ENCODE measurements at regions not wholly inside any gene's neighbourhood (a gene's known extent, or its start where the extent isn't known, plus 50 kb on each side); places are given as distances from the start of the nearest gene placed in this dataset.

- in situ Hi-C loops (cut with HindIII; ENCODE audit: low pct_unique_long_range_greater_than_20kb, low sequenced_read_pairs) = no loop called here
- DNase-seq (ENCODE audit: low read depth, low spot score) (no peak), ATAC-seq (no peak)
- no peak for TF ChIP-seq TCF7L2 (IDR thresholded peaks at IDR 0.05; ENCODE audit: low read depth, low read length)
- TF ChIP-seq CTCF (IDR thresholded peaks at IDR 0.05) = no peak
- no peak for TF ChIP-seq SIN3A (IDR thresholded peaks at IDR 0.05; ENCODE audit: borderline replicate concordance, insufficient read depth, low read depth, low read length)
- no peak for TF ChIP-seq REST (IDR thresholded peaks at IDR 0.05; ENCODE audit: insufficient read depth in 1 of 2, low read depth in 2 of 2, low read length in 1 of 2)
- no peak for TF ChIP-seq POLR2AphosphoS5 (IDR thresholded peaks at IDR 0.05; ENCODE audit: low read depth, low read length)
- no peaks in the 10 kb centered on the region for H3K27me3 ChIP-seq (ENCODE audit: control insufficient read depth, insufficient read depth, low read length)
- no peaks in the 10 kb centered on the region for H3K4me1 ChIP-seq (ENCODE audit: control insufficient read depth, insufficient read depth, low read length)
- no peaks in the 10 kb centered on the region for H3K36me3 ChIP-seq (ENCODE audit: control insufficient read depth, insufficient read depth, low read length)
- CTCF ChIA-PET = no interaction called here
- intact Hi-C loops (cut with micrococcal nuclease; ENCODE audit: unreplicated experiment) = no loop called here
- H3K9me3 ChIP-seq (ENCODE audit: control insufficient read depth, insufficient read depth, low read depth, low read length) = no peaks in the 10 kb centered on the region
- POLR2A ChIA-PET = no interaction called here
- no TSS peak for BruUV-seq (replicated peaks)
- H3K4me3 ChIP-seq (ENCODE audit: low read depth in 2 of 2, low read length in 2 of 2) = no peak overlapping the region
- no peak overlapping the region for H3K27ac ChIP-seq (ENCODE audit: low read length)
Measured at GRCh38 chr5:114250536-114250935, 111.3 kb upstream of the KCNN2 start.

GRCh38 chr5:114252226-114252625 is 109.6 kb upstream of the KCNN2 start:
- POLR2A ChIA-PET = no interaction called here
- CTCF ChIA-PET = interaction anchor here (0.7 kb wide), 1 partner anchor 637 kb away, joined by 12 read pairs; no protein-coding TSS in a partner anchor
- no peak overlapping the region for H3K27ac ChIP-seq (ENCODE audit: low read length)
- ATAC-seq = no peak
- intact Hi-C loops (cut with micrococcal nuclease; ENCODE audit: unreplicated experiment) = no loop called here
- no peak for DNase-seq (ENCODE audit: low read depth, low spot score)
- H3K4me1 ChIP-seq (ENCODE audit: control insufficient read depth, insufficient read depth, low read length) = no peaks in the 10 kb centered on the region
- BruUV-seq (replicated peaks) = no TSS peak
- H3K9me3 ChIP-seq (ENCODE audit: control insufficient read depth, insufficient read depth, low read depth, low read length) = no peaks in the 10 kb centered on the region
- no peaks in the 10 kb centered on the region for H3K27me3 ChIP-seq (ENCODE audit: control insufficient read depth, insufficient read depth, low read length)
- in situ Hi-C loops (cut with HindIII; ENCODE audit: low pct_unique_long_range_greater_than_20kb, low sequenced_read_pairs) = no loop called here
- H3K36me3 ChIP-seq (ENCODE audit: control insufficient read depth, insufficient read depth, low read length) = no peaks in the 10 kb centered on the region
- no peak overlapping the region for H3K4me3 ChIP-seq (ENCODE audit: low read depth in 2 of 2, low read length in 2 of 2)
- TF ChIP-seq SIN3A (IDR thresholded peaks at IDR 0.05; ENCODE audit: borderline replicate concordance, insufficient read depth, low read depth, low read length) = no peak
- TF ChIP-seq POLR2AphosphoS5 (IDR thresholded peaks at IDR 0.05; ENCODE audit: low read depth, low read length) = no peak
- TF ChIP-seq CTCF (IDR thresholded peaks at IDR 0.05) = no peak
- TF ChIP-seq REST (IDR thresholded peaks at IDR 0.05; ENCODE audit: insufficient read depth in 1 of 2, low read depth in 2 of 2, low read length in 1 of 2) = no peak
- TF ChIP-seq TCF7L2 (IDR thresholded peaks at IDR 0.05; ENCODE audit: low read depth, low read length) = no peak

Measured in Panc1 (cell line).